H1 (cell line): ENCODE measurements at regions not wholly inside any gene's neighbourhood (a gene's known extent, or its start where the extent isn't known, plus 50 kb on each side); places are given as distances from the start of the nearest gene placed in this dataset.

Experiments
- CTCF ChIA-PET: fragments of 300-600 bp; sonication (Branson Sonifier 250); formaldehyde crosslinking; loops from one replicate; lab custom pipeline; 2021; ENCODE audit not compliant: partially characterized antibody; lab: Charles Lee
- POLR2A ChIA-PET: fragments of 300-600 bp; sonication (Branson Sonifier 250); formaldehyde crosslinking; loops from one replicate; lab custom pipeline; 2021; ENCODE audit warnings: inconsistent platforms; ENCODE audit not compliant: partially characterized antibody; lab: Charles Lee
- DNase-seq, 2 experiments: peaks; one replicate each; pipeline versions ENCODE4 v3.0.0 to v3.0.0-alpha.2; 2010 to 2022; ENCODE audit warnings: low spot score in 2 of 2, low read depth in 1 of 2, mixed read lengths in 1 of 2
- FAIRE-seq: peaks from 2 replicates; lab custom pipeline; 2011; peaks lifted over from hg19 to GRCh38; lab: Jason Lieb, UNC
- H2AFZ ChIP-seq: 2 replicates; pipeline ENCODE4 v1.8.1; 2012; ENCODE audit warnings: low read length, inconsistent platforms
- H2AK5ac ChIP-seq: 2 replicates; pipeline ENCODE4 v1.6.1; 2013; ENCODE audit warnings: low read depth, low read length
- H2BK120ac ChIP-seq: replicated peaks from 2 replicates; pipeline ENCODE3; 2013; ENCODE audit warnings: low read depth, low read length, inconsistent platforms
- H2BK12ac ChIP-seq: 2 replicates; pipeline ENCODE4 v1.6.1; 2013; ENCODE audit warnings: low read depth, low read length
- H2BK15ac ChIP-seq: 2 replicates; pipeline ENCODE4 v1.6.1; 2013; ENCODE audit warnings: low read length
- H2BK20ac ChIP-seq: 2 replicates; pipeline ENCODE4 v1.6.1; 2013; ENCODE audit warnings: low read length
- H2BK5ac ChIP-seq: 2 replicates; pipeline ENCODE4 v1.6.1; 2013; ENCODE audit warnings: low read depth, low read length
- H3K14ac ChIP-seq: 2 replicates; pipeline ENCODE4 v1.6.1; 2013; ENCODE audit warnings: inconsistent platforms; ENCODE audit not compliant: insufficient read length
- H3K18ac ChIP-seq: 2 replicates; pipeline ENCODE4 v1.6.1; 2013; ENCODE audit warnings: low read length; ENCODE audit errors: extremely low read depth
- H3K23ac ChIP-seq: 2 replicates; pipeline ENCODE4 v1.6.1; 2013; ENCODE audit warnings: inconsistent platforms; ENCODE audit not compliant: insufficient read length
- H3K23me2 ChIP-seq: 2 replicates; pipeline ENCODE4 v1.6.1; 2013; ENCODE audit warnings: low read depth, low read length
- H3K27ac ChIP-seq: 2 replicates; pipeline ENCODE4 v1.6.1; 2011; ENCODE audit warnings: low read depth, low read length, inconsistent platforms
- H3K27me3 ChIP-seq, 4 experiments: replicated peaks in 1 of 4; 1 replicate in 1 of 4; 2 replicates in 3 of 4; pipeline versions ENCODE4 v1.6.1 to v1.8.1; 2011 to 2013; ENCODE audit warnings: low read length in 3 of 4, mild to moderate bottlenecking in 3 of 4, inconsistent platforms in 2 of 4, mixed read lengths in 2 of 4, moderate library complexity in 1 of 4; ENCODE audit not compliant: control insufficient read depth in 3 of 4, insufficient read depth in 3 of 4; ENCODE audit errors: extremely low read depth in 1 of 4
- H3K36me3 ChIP-seq, 4 experiments: 2 replicates each; pipeline versions ENCODE4 v1.6.1 to v1.8.1; 2011 to 2013; ENCODE audit warnings: mild to moderate bottlenecking in 4 of 4, low read length in 3 of 4, moderate library complexity in 2 of 4, control low read depth in 1 of 4, inconsistent platforms in 1 of 4; ENCODE audit not compliant: insufficient read depth in 4 of 4, control insufficient read depth in 2 of 4
- H3K4ac ChIP-seq: replicated peaks from 2 replicates; pipeline ENCODE3; 2013; ENCODE audit warnings: low read length, low read depth, mixed read lengths, inconsistent platforms; ENCODE audit not compliant: insufficient read length
- H3K4me1 ChIP-seq, 4 experiments: replicated peaks in 1 of 4; 1 replicate in 1 of 4; 2 replicates in 3 of 4; pipeline versions ENCODE4 v1.6.1 to v1.8.1; 2011 to 2013; ENCODE audit warnings: low read length in 3 of 4, inconsistent platforms in 2 of 4, mixed read lengths in 1 of 4; ENCODE audit not compliant: insufficient read depth in 4 of 4, control insufficient read depth in 3 of 4
- H3K4me2 ChIP-seq, 2 experiments: 2 replicates each; pipeline versions ENCODE4 v1.6.1 to v1.8.1; 2011 to 2013; ENCODE audit warnings: low read depth in 2 of 2, low read length in 2 of 2, control low read depth in 1 of 2, inconsistent platforms in 1 of 2, mild to moderate bottlenecking in 1 of 2; ENCODE audit not compliant: insufficient read depth in 1 of 2
- H3K4me3 ChIP-seq, 4 experiments: fragments of 200-600, 300-600 bp in 1 of 4; sonication (generic), shearing (Covaris generic), sonication (Bioruptor Twin) in 1 of 4; 2 replicates each; pipeline versions ENCODE4 v1.5.1 to v1.8.1; 2011 to 2016; ENCODE audit warnings: low read length in 4 of 4, low read depth in 3 of 4, control low read depth in 2 of 4, inconsistent platforms in 2 of 4, mild to moderate bottlenecking in 2 of 4, mixed read lengths in 1 of 4, moderate library complexity in 1 of 4; ENCODE audit not compliant: insufficient read depth in 2 of 4; ENCODE audit errors: extremely low read depth in 1 of 4
- H3K56ac ChIP-seq: replicated peaks from 2 replicates; pipeline ENCODE3; 2013; ENCODE audit warnings: low read depth, mild to moderate bottlenecking, mixed read lengths, low read length, inconsistent platforms; ENCODE audit not compliant: insufficient read length
- H3K79me1 ChIP-seq: 2 replicates; pipeline ENCODE4 v1.6.1; 2013; ENCODE audit warnings: low read depth, low read length, control low read depth
- H3K79me2 ChIP-seq, 2 experiments: 2 replicates each; pipeline versions ENCODE4 v1.6.1 to v1.8.1; 2012 to 2013; ENCODE audit warnings: low read length in 2 of 2, mild to moderate bottlenecking in 2 of 2, inconsistent platforms in 1 of 2; ENCODE audit not compliant: insufficient read depth in 2 of 2, control insufficient read depth in 1 of 2
- H3K9ac ChIP-seq, 4 experiments: replicated peaks in 1 of 4; 1 replicate in 1 of 4; 2 replicates in 3 of 4; pipeline versions ENCODE4 v1.6.1 to v1.8.1; 2011 to 2013; ENCODE audit warnings: low read depth in 3 of 4, low read length in 3 of 4, control low read depth in 2 of 4, mild to moderate bottlenecking in 2 of 4, moderate library complexity in 2 of 4, inconsistent platforms in 1 of 4; ENCODE audit errors: extremely low read depth in 1 of 4
- H3K9me3 ChIP-seq, 2 experiments: 2 replicates each; pipeline versions ENCODE4 v1.6.1 to v1.8.1; 2012 to 2013; ENCODE audit warnings: mild to moderate bottlenecking in 2 of 2, moderate library complexity in 2 of 2, control low read depth in 1 of 2, inconsistent platforms in 1 of 2, low read depth in 1 of 2, low read length in 1 of 2, mixed read lengths in 1 of 2; ENCODE audit not compliant: insufficient read depth in 2 of 2
- H4K20me1 ChIP-seq, 2 experiments: replicated peaks in 1 of 2; 2 replicates each; pipeline versions ENCODE3 to v1.8.1; 2011 to 2013; ENCODE audit warnings: inconsistent platforms in 2 of 2, low read length in 2 of 2, mild to moderate bottlenecking in 1 of 2; ENCODE audit not compliant: insufficient read depth in 2 of 2, control insufficient read depth in 1 of 2
- H4K5ac ChIP-seq: 2 replicates; pipeline ENCODE4 v1.6.1; 2013; ENCODE audit warnings: low read length, low read depth, mixed read lengths, inconsistent platforms; ENCODE audit not compliant: insufficient read length
- H4K8ac ChIP-seq: 2 replicates; pipeline ENCODE4 v1.8.0; 2013; ENCODE audit warnings: mild to moderate bottlenecking, moderate library complexity, low read length, inconsistent platforms; ENCODE audit not compliant: insufficient read depth; ENCODE audit errors: extremely low read depth
- H4K91ac ChIP-seq: replicated peaks from 2 replicates; pipeline ENCODE3; 2013; ENCODE audit warnings: low read length, mixed read lengths, inconsistent platforms; ENCODE audit not compliant: insufficient read length
- BRCA1 ChIP-seq: IDR thresholded peaks from 2 replicates; pipeline ENCODE4 v1.6.1; 2012; ENCODE audit warnings: low read depth, low read length, improper control_type of control experiment
- EGR1 ChIP-seq: IDR thresholded peaks from 2 replicates; pipeline ENCODE4 v1.6.1; 2011; ENCODE audit warnings: low read depth, low read length, borderline replicate concordance
- JUND ChIP-seq: IDR thresholded peaks from 2 replicates; pipeline ENCODE4 v1.6.1; 2011; ENCODE audit warnings: mild to moderate bottlenecking, improper control_type of control experiment, low read length
- POU5F1 ChIP-seq: IDR thresholded peaks from 2 replicates; pipeline ENCODE4 v1.6.1; 2011; ENCODE audit warnings: low read depth, mild to moderate bottlenecking, low read length, moderate library complexity
- YY1 ChIP-seq: IDR thresholded peaks from 2 replicates; pipeline ENCODE4 v1.6.1; 2011; ENCODE audit warnings: low read depth, mild to moderate bottlenecking, low read length
- WGBS, 2 experiments: shearing (Covaris generic) in 1 of 2; methylation state at CpG; one replicate each; pipeline versions ENCODE4 v1.1.6 to v1.1.7; 2013 to 2015; ENCODE audit warnings: low lambda C conversion rate in 2 of 2, mixed read lengths in 2 of 2, inconsistent platforms in 1 of 2, low coverage in 1 of 2, missing lambda C conversion rate in 1 of 2; ENCODE audit not compliant: insufficient replicate concordance in 2 of 2, insufficient coverage in 1 of 2, insufficient read length in 1 of 2; ENCODE audit errors: extremely low coverage in 1 of 2, missing lambda C conversion rate in 1 of 2; 5-methylcytosine and 5-hydroxymethylcytosine counted together

DNA sequence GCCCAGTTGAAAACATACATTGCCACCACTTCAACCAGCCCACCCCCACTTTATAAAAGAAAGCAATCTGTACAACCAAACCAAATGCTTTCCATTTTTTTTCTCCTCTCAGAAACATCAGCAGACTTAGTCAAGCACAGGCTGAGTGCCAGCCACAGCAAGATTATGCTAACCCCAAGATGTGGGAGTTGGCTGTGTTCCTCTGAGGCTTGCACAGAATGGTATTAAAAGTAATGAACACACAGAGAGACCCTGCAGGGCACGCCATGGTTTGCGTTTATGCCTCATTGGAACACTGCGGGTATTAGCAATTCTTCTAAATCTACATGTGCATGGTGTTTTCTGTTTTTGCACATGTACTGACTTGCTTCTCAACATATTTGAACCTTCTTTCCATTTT is 419.9 kb upstream of the GRAMD2B start:
- DNase-seq, result no peak
- Histone ChIP-seq H3K27ac (no peak overlapping the region), H3K27me3 (no peaks in the 10 kb centered on the region)

More for the DNA sequence above, 419.9 kb upstream of the GRAMD2B start:
- no peak overlapping the region for H3K4me2 ChIP-seq
- peak overlapping the region; percentile 63; the same call in 1 of the 2 replicates for H2AFZ ChIP-seq
- no peak overlapping the region for H4K5ac ChIP-seq
- 95% methylated on average over 3 of the region's 3 CpGs; no CpG with 5 or more reads in 1 of the 2 experiments for WGBS, 2 experiments
- H2BK12ac ChIP-seq, result no peak overlapping the region
- H3K18ac ChIP-seq, result no peak overlapping the region
- H3K9me3 ChIP-seq, result no peaks in the 10 kb centered on the region
- TF ChIP-seq BRCA1, result no peak
- TF ChIP-seq POU5F1, result no peak
- no peak for TF ChIP-seq YY1
- TF ChIP-seq JUND, result no peak
- no peak for TF ChIP-seq EGR1
- H3K56ac ChIP-seq, result no peak overlapping the region
- no peak overlapping the region for H4K8ac ChIP-seq
- ChIA-PET POLR2A (no interaction called here), CTCF (no interaction called here)
- FAIRE-seq, result no peak
- H2AK5ac ChIP-seq, result no peak overlapping the region
- H4K91ac ChIP-seq, result no peak overlapping the region
- H2BK120ac ChIP-seq, result no peak overlapping the region
- no peaks in the 10 kb centered on the region for H3K79me2 ChIP-seq
- no peak overlapping the region for H3K14ac ChIP-seq
- H3K23me2 ChIP-seq, result no peaks in the 10 kb centered on the region; the same call in 1 of the 2 replicates
- no peak overlapping the region for H3K9ac ChIP-seq
- H2BK20ac ChIP-seq, result no peak overlapping the region
- H2BK5ac ChIP-seq, result no peak overlapping the region
- peaks cover 0 to 2% (median 0%) of the 10 kb centered on the region in 4 experiments; a peak in 5 of 7 replicates for H3K4me1 ChIP-seq
- no peak overlapping the region for H2BK15ac ChIP-seq
- no peak overlapping the region for H3K4ac ChIP-seq
- no peaks in the 10 kb centered on the region for H3K79me1 ChIP-seq
- H4K20me1 ChIP-seq, result no peaks in the 10 kb centered on the region
- no peaks in the 10 kb centered on the region for H3K36me3 ChIP-seq
- H3K4me3 ChIP-seq, result no peak overlapping the region
- H3K23ac ChIP-seq, result no peak overlapping the region
